Naive thymus-derived CD8-positive, alpha-beta T cell (primary cell): ENCODE measurements at regions not wholly inside any gene's neighbourhood (a gene's known extent, or its start where the extent isn't known, plus 50 kb on each side); places are given as distances from the start of the nearest gene placed in this dataset.

Source experiments
- ATAC-seq, 2 donors: fragments of 150-1000 bp; cut with Tn5 transposase in 1 of 2; sonication (Bioruptor Pico), chemical (Tn5 transposase) in 1 of 2; 1 replicate in 1 of 2; 2 replicates in 1 of 2; pipeline ENCODE4 v1.10.0; 2021; ENCODE audit warnings: mild to moderate bottlenecking in 2 of 2, moderate library complexity in 2 of 2
- POLR2A ChIA-PET: fragments of 350-600 bp; sonication (Branson Sonifier 250); formaldehyde crosslinking; loops from one replicate; lab custom pipeline; 2021; ENCODE audit warnings: antibody characterized with exemption; lab: Charles Lee
- DNase-seq, 10 donors: peaks; one replicate each; pipeline versions ENCODE4 v3.0.0 to v3.0.0-alpha.2; 2020 to 2022
- H3K27ac Mint-ChIP-seq, 10 donors: one replicate each; pipeline ENCODE4 v1.8.0; 2020 to 2022; ENCODE audit warnings: mild to moderate bottlenecking in 10 of 10, mixed read lengths in 10 of 10, moderate library complexity in 4 of 10, inconsistent platforms in 1 of 10
- H3K27me3 Mint-ChIP-seq, 5 donors: one replicate each; pipeline ENCODE4 v1.8.0; 2021 to 2022; ENCODE audit warnings: mixed read lengths in 5 of 5
- H3K36me3 Mint-ChIP-seq, 3 donors: one replicate each; pipeline ENCODE4 v1.8.0; 2020 to 2022; ENCODE audit warnings: mixed read lengths in 3 of 3, mild to moderate bottlenecking in 2 of 3, inconsistent platforms in 1 of 3
- H3K4me1 Mint-ChIP-seq, 4 donors: one replicate each; pipeline ENCODE4 v1.8.0; 2021 to 2022; ENCODE audit warnings: mixed read lengths in 4 of 4
- H3K4me3 Mint-ChIP-seq, 10 donors: one replicate each; pipeline ENCODE4 v1.8.0; 2020 to 2022; ENCODE audit warnings: mild to moderate bottlenecking in 10 of 10, mixed read lengths in 10 of 10, moderate library complexity in 6 of 10, inconsistent platforms in 1 of 10
- H3K9me3 Mint-ChIP-seq, 9 donors: one replicate each; pipeline ENCODE4 v1.8.0; 2020 to 2022; ENCODE audit warnings: mixed read lengths in 9 of 9, mild to moderate bottlenecking in 3 of 9, inconsistent platforms in 1 of 9, moderate library complexity in 1 of 9

DNA sequence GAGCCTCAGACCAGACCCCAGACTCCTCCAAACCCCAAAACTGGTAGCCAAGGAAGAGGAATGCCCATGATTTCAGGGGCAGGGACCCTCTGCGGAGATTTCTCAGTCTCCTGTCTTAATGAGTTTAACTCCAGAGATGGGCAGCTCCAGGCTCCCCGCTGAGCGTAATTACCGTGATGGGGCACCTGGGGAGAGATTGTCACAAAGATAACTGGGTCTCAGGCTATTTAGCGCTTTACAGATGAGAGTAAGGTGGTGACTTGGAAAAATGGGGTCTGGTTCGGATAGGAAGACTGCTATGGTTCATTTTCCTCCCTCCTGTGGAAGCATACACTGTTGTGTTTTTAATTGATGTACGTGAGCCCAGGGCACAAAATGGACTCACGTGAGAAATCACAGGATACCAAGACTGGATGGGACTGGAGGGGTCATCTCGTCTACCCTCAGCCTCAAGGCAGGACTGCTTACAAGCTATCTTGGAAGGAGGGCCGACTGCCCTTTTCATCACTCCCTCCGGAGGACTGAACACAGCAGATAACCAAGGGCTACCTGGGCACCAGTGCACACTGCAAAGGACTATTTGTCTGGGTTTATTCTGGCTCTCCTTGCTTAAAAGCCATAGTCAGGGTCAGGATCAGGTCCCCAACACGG, 427.8 kb downstream of the ZNF521 start:
- H3K27me3 Mint-ChIP-seq: no peaks in the 10 kb centered on the region
- POLR2A ChIA-PET: no interaction called here
- H3K4me1 Mint-ChIP-seq: peaks cover 0 to 43% (median 2%) of the 10 kb centered on the region in 4 donors
- H3K9me3 Mint-ChIP-seq: peaks cover 0 to 4% (median 0%) of the 10 kb centered on the region in 9 donors
- peak overlapping the region in 1 of 10 donors; percentile 53 for H3K27ac Mint-ChIP-seq
- H3K4me3 Mint-ChIP-seq: no peak overlapping the region
- H3K36me3 Mint-ChIP-seq: no peaks in the 10 kb centered on the region
- DNase-seq: no peak
- ATAC-seq: no peak

GRCh38 chr18:24926649-24927048, 425.3 kb downstream of the ZNF521 start:
- Mint-ChIP-seq H3K36me3 (no peaks in the 10 kb centered on the region), H3K4me3 (no peak overlapping the region), H3K4me1 (peaks cover 0 to 57% (median 3%) of the 10 kb centered on the region in 4 donors), H3K9me3 (peaks cover 0 to 4% (median 0%) of the 10 kb centered on the region in 9 donors), H3K27ac (no peak overlapping the region), H3K27me3 (peaks cover 0 to 7% (median 0%) of the 10 kb centered on the region in 5 donors)
- ATAC-seq (no peak), DNase-seq (no peak)
- POLR2A ChIA-PET: no interaction called here

DNA sequence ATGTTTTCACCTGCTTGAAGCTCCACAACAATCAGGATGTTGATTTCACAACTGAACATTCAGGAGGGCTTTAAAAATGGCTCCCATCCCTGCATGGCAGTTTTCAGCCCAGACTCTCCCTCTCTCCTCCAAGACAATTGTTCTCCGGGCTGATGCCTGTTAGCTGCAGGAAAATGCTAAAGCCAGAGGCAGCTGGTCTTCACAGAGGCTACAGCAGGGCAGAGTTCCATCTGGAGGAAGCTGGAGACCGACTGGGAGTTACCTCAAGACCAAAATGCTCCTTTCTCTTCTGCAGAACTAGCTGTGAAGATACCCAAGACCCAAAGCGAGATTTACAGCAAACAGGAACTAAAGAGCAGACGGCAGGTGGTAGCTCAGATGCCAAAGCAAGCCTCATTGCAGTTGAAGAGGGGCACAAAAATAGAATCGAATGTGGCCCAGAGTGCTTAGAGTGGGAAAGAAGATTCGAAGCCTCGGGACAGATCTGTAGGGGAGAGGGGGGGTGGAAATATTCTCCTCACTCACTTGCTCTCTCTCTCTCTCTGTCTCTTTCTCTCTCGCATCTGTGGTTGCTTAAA, 423.6 kb downstream of the ZNF521 start:
- peak overlapping the region in 1 of 10 donors; percentile 40 for H3K4me3 Mint-ChIP-seq
- ATAC-seq: no peak
- peaks cover 0 to 3% (median 0%) of the 10 kb centered on the region in 9 donors for H3K9me3 Mint-ChIP-seq
- H3K4me1 Mint-ChIP-seq: peaks cover 0 to 52% (median 3%) of the 10 kb centered on the region in 4 donors
- peaks cover 0 to 7% (median 0%) of the 10 kb centered on the region in 5 donors for H3K27me3 Mint-ChIP-seq
- no peak for DNase-seq
- H3K36me3 Mint-ChIP-seq: no peaks in the 10 kb centered on the region
- POLR2A ChIA-PET: no interaction called here
- H3K27ac Mint-ChIP-seq: peak overlapping the region in 1 of 10 donors; percentile 66

GRCh38 chr18:24930478-24930877, 421.5 kb downstream of the ZNF521 start:
- no peak overlapping the region for H3K4me3 Mint-ChIP-seq
- H3K4me1 Mint-ChIP-seq: peaks cover 0 to 41% (median 3%) of the 10 kb centered on the region in 4 donors
- no peaks in the 10 kb centered on the region for H3K36me3 Mint-ChIP-seq
- peaks cover 0 to 7% (median 0%) of the 10 kb centered on the region in 5 donors for H3K27me3 Mint-ChIP-seq
- H3K27ac Mint-ChIP-seq: peak overlapping the region in 1 of 10 donors; percentile 24
- DNase-seq (no peak), ATAC-seq (no peak)
- H3K9me3 Mint-ChIP-seq: peaks cover 0 to 3% (median 0%) of the 10 kb centered on the region in 9 donors
- POLR2A ChIA-PET: no interaction called here

- DNase-seq (no peak), ATAC-seq (no peak)
- Mint-ChIP-seq H3K4me1 (peaks cover 0 to 37% (median 3%) of the 10 kb centered on the region in 4 donors), H3K9me3 (peaks cover 0 to 3% (median 0%) of the 10 kb centered on the region in 9 donors), H3K27ac (peak overlapping the region in 1 of 10 donors; percentile 24), H3K27me3 (peaks cover 0 to 7% (median 0%) of the 10 kb centered on the region in 5 donors), H3K36me3 (no peaks in the 10 kb centered on the region), H3K4me3 (no peak overlapping the region)
- POLR2A ChIA-PET: no interaction called here
Measured at GRCh38 chr18:24930971-24931370, 421.0 kb downstream of the ZNF521 start.

DNA sequence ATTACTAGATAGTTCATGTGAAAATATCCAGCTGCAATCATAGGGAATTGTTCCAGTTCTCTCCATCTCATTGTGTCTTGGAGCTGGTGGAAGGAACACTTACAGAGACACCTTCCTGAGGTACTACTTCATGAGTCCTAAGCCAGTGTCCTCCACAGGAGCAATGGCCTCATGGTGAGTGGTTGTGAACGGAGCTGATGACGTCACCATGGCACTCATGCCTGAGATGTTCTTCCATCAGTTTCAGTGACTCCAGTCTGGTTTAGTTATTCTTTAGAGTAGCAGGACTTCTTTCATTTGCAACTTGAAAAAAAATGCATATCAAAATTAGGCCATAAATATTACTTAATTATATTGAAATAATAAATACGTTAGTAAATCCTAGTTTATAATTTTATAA, 418.6 kb downstream of the ZNF521 start:
- H3K4me3 Mint-ChIP-seq: no peak overlapping the region
- POLR2A ChIA-PET: no interaction called here

GRCh38 chr18:24934258-24934932, 417.6 kb downstream of the ZNF521 start:
- DNase-seq: no peak
- H3K36me3 Mint-ChIP-seq: no peaks in the 10 kb centered on the region
- H3K27me3 Mint-ChIP-seq: peaks cover 0 to 7% (median 0%) of the 10 kb centered on the region in 5 donors
- peaks cover 0 to 16% (median 1%) of the 10 kb centered on the region in 4 donors for H3K4me1 Mint-ChIP-seq
- H3K9me3 Mint-ChIP-seq: peaks cover 0 to 3% (median 0%) of the 10 kb centered on the region in 9 donors
- H3K27ac Mint-ChIP-seq: no peak overlapping the region
- POLR2A ChIA-PET: no interaction called here
- no peak overlapping the region for H3K4me3 Mint-ChIP-seq
- ATAC-seq: no peak

More for the DNA sequence above, 418.6 kb downstream of the ZNF521 start:
- Mint-ChIP-seq H3K27me3 (peaks cover 0 to 7% (median 0%) of the 10 kb centered on the region in 5 donors), H3K36me3 (no peaks in the 10 kb centered on the region), H3K27ac (no peak overlapping the region), H3K4me1 (peaks cover 0 to 19% (median 2%) of the 10 kb centered on the region in 4 donors), H3K9me3 (peaks cover 0 to 3% (median 0%) of the 10 kb centered on the region in 9 donors)
- ATAC-seq (no peak), DNase-seq (no peak)

DNA sequence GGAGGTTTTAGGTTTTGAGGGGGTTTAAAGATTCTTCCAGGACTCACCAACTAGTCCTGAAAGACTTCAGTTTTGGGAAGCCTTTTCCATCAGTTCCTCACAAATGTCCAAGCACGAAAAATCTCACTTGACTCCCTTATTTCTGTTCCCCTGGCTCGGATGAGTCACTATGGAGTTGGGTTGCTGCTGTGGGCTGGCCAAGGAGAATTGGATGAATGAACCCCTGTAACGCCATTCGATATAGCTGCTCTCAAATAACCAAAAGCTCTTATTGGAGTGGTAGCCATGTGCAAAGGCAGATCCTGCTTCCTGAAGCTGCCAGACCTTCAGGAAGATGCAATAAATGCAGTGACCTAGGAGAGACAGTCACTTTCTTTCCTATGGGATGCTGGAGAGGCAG, 417.0 kb downstream of the ZNF521 start:
- ATAC-seq (no peak), DNase-seq (no peak)
- Mint-ChIP-seq H3K27me3 (peaks cover 0 to 7% (median 0%) of the 10 kb centered on the region in 5 donors), H3K4me3 (no peak overlapping the region), H3K4me1 (peaks cover 0 to 14% (median 1%) of the 10 kb centered on the region in 4 donors), H3K27ac (no peak overlapping the region), H3K36me3 (no peaks in the 10 kb centered on the region), H3K9me3 (peaks cover 0 to 3% (median 0%) of the 10 kb centered on the region in 9 donors)
- POLR2A ChIA-PET: no interaction called here

DNA sequence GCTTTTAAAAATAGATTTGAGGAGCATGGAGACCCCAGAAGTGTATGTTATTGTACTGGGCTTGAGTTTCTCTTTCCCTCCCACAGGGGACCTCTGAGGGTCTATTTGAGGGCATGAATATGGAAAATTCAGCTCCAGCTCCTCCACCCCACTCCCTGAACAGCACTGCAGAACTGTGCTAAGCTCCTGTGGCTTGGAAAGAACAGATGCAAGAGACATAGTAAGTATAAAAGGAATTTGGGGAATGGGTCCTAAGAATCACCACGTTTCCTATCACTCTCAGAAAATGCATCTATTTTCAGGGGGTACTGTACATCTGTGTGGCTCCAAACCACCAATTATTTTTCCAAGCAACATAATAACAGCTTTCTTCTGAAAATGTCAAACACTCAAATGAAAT, 416.1 kb downstream of the ZNF521 start:
- POLR2A ChIA-PET: no interaction called here
- ATAC-seq (no peak), DNase-seq (no peak)
- no peaks in the 10 kb centered on the region for H3K36me3 Mint-ChIP-seq
- H3K27me3 Mint-ChIP-seq: peaks cover 0 to 3% (median 0%) of the 10 kb centered on the region in 5 donors
- H3K4me3 Mint-ChIP-seq: no peak overlapping the region
- peaks cover 0 to 5% (median 0%) of the 10 kb centered on the region in 4 donors for H3K4me1 Mint-ChIP-seq
- no peaks in the 10 kb centered on the region for H3K9me3 Mint-ChIP-seq
- H3K27ac Mint-ChIP-seq: no peak overlapping the region

DNA sequence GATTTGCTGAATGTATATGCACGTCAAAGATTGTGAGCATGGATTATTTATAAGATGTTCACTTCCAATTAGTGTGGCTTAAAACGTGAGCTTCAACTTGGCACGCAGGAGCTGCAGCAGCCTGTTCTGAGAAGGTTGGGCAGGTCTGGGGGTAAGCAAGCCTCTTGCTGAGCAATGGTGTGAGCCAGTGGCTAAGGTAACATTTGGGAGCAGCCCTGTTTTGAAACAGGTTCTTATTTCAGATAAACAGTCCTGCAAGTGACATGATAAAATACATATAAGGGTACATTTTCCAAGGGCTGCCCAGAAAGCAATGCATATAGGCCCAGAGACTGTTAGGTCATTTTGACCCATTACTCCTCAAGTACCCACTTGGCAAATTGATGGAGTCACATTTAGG, 415.3 kb downstream of the ZNF521 start:
- H3K27me3 Mint-ChIP-seq: peaks cover 0 to 1% (median 0%) of the 10 kb centered on the region in 5 donors
- H3K9me3 Mint-ChIP-seq: no peaks in the 10 kb centered on the region
- no peak for DNase-seq
- no peak overlapping the region for H3K4me3 Mint-ChIP-seq
- POLR2A ChIA-PET: no interaction called here
- H3K36me3 Mint-ChIP-seq: no peaks in the 10 kb centered on the region
- H3K27ac Mint-ChIP-seq: no peak overlapping the region
- H3K4me1 Mint-ChIP-seq: peaks cover 0 to 2% (median 0%) of the 10 kb centered on the region in 4 donors
- no peak for ATAC-seq

GRCh38 chr18:24937639-24938275, 414.2 kb downstream of the ZNF521 start:
- H3K36me3 Mint-ChIP-seq: no peaks in the 10 kb centered on the region
- peaks cover 0 to 2% (median 0%) of the 10 kb centered on the region in 4 donors for H3K4me1 Mint-ChIP-seq
- no peaks in the 10 kb centered on the region for H3K27me3 Mint-ChIP-seq
- POLR2A ChIA-PET: no interaction called here
- H3K27ac Mint-ChIP-seq: no peak overlapping the region
- H3K4me3 Mint-ChIP-seq: no peak overlapping the region
- ATAC-seq (no peak), DNase-seq (no peak)
- H3K9me3 Mint-ChIP-seq: no peaks in the 10 kb centered on the region

GRCh38 chr18:24940416-24940815, 411.6 kb downstream of the ZNF521 start:
- POLR2A ChIA-PET: no interaction called here
- peaks cover 0 to 6% (median 0%) of the 10 kb centered on the region in 5 donors for H3K27me3 Mint-ChIP-seq
- ATAC-seq (no peak), DNase-seq (no peak)
- no peaks in the 10 kb centered on the region for H3K36me3 Mint-ChIP-seq
- no peaks in the 10 kb centered on the region for H3K4me1 Mint-ChIP-seq
- no peak overlapping the region for H3K27ac Mint-ChIP-seq
- no peaks in the 10 kb centered on the region for H3K9me3 Mint-ChIP-seq
- H3K4me3 Mint-ChIP-seq: no peak overlapping the region
